ENCODE measurements at regions not wholly inside any gene's neighbourhood (a gene's known extent, or its start where the extent isn't known, plus 50 kb on each side); places are given as distances from the start of the nearest gene placed in this dataset.

DNA sequence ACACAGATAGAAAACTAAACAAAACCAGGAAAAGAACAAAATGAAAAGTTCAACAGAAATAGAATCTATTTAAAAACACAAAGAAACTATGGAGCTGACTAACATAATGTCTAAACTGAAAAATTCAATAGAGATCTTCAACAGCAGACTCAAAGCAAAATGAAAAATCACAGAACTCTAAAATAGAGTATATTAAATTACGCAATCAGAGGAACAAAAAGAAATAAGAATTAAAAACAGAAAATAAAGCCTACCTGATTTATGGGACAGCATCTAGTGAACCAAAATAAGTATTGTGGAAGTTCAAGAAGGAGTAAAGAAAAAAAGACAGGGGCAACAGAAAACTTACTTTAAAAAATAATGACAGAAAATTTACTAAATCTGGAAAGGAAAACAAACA is 152.1 kb upstream of the GALNT5 start:
- Histone ChIP-seq H3K27me3 (replicated peaks; ENCODE audit: insufficient read depth) (no peaks in the 10 kb centered on the region), H3K9me3 (no peaks in the 10 kb centered on the region), H3K4me1 (ENCODE audit: control insufficient read depth in 1 of 2, low read depth in 2 of 2) (no peaks in the 10 kb centered on the region), H3K36me3 (no peaks in the 10 kb centered on the region), H3K27ac (no peak overlapping the region), H3K4me3 (no peak overlapping the region)
- DNase-seq (ENCODE audit: low spot score) = no peak
- ATAC-seq (ENCODE audit: insufficient number of reproducible peaks, low FRiP score, low read depth) = no peak
- TF ChIP-seq, protein P1, sequence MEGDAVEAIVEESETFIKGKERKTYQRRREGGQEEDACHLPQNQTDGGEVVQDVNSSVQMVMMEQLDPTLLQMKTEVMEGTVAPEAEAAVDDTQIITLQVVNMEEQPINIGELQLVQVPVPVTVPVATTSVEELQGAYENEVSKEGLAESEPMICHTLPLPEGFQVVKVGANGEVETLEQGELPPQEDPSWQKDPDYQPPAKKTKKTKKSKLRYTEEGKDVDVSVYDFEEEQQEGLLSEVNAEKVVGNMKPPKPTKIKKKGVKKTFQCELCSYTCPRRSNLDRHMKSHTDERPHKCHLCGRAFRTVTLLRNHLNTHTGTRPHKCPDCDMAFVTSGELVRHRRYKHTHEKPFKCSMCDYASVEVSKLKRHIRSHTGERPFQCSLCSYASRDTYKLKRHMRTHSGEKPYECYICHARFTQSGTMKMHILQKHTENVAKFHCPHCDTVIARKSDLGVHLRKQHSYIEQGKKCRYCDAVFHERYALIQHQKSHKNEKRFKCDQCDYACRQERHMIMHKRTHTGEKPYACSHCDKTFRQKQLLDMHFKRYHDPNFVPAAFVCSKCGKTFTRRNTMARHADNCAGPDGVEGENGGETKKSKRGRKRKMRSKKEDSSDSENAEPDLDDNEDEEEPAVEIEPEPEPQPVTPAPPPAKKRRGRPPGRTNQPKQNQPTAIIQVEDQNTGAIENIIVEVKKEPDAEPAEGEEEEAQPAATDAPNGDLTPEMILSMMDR (IDR thresholded peaks at IDR 0.05) = no peak

DNA sequence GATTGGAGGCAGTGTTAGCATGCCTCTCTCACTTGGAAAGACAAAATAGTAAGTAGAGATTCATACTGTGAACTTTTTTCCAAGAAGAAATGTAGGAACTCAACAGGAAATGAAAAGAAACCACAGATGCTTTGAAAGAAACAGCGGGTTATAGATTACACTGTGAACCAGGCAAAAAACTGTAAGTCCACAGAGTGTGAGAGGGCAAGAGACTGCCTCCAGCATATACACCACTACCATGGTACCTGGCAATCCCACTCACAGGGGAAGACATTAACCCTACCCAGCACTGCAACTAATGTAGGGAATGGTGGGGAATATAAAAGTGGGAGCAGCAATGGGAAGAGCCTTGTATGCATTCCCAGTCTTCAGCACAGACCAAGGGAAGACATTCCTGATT is 150.6 kb upstream of the GALNT5 start:
- no peak for DNase-seq (ENCODE audit: low spot score)
- Histone ChIP-seq H3K27ac (no peak overlapping the region), H3K4me3 (no peak overlapping the region), H3K27me3 (replicated peaks; ENCODE audit: insufficient read depth) (no peaks in the 10 kb centered on the region), H3K9me3 (no peaks in the 10 kb centered on the region), H3K4me1 (ENCODE audit: control insufficient read depth in 1 of 2, low read depth in 2 of 2) (no peaks in the 10 kb centered on the region), H3K36me3 (no peaks in the 10 kb centered on the region)
- TF ChIP-seq, protein P1 (IDR thresholded peaks at IDR 0.05) = no peak
- ATAC-seq (ENCODE audit: insufficient number of reproducible peaks, low FRiP score, low read depth) = no peak

DNA sequence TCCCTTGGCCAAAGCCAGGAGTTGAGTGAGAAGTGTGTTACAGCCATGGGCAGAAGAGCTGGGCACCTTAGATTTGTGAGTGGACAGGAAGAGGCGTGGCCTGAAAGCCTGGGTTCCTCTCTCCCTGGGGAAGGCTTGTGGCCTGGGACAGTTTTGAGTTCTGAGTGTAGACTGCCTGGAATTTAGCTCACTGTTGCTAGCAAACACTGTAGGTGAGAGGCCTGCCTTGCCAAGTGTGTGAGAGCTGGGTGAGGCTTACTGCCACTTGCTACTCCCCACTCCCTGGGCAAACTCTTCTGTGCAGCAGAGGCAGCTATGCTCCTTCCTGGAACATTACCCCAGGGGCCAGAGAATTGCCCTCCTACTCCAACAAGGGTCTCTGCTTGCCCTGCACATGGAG is 150.0 kb upstream of the GALNT5 start:
- Histone ChIP-seq H3K4me3 (no peak overlapping the region), H3K27me3 (replicated peaks; ENCODE audit: insufficient read depth) (no peaks in the 10 kb centered on the region), H3K36me3 (no peaks in the 10 kb centered on the region), H3K27ac (no peak overlapping the region), H3K9me3 (no peaks in the 10 kb centered on the region), H3K4me1 (ENCODE audit: control insufficient read depth in 1 of 2, low read depth in 2 of 2) (no peaks in the 10 kb centered on the region)
- ATAC-seq (ENCODE audit: insufficient number of reproducible peaks, low FRiP score, low read depth) = no peak
- no peak for DNase-seq (ENCODE audit: low spot score)
- TF ChIP-seq, protein P1 (IDR thresholded peaks at IDR 0.05) = no peak

DNA sequence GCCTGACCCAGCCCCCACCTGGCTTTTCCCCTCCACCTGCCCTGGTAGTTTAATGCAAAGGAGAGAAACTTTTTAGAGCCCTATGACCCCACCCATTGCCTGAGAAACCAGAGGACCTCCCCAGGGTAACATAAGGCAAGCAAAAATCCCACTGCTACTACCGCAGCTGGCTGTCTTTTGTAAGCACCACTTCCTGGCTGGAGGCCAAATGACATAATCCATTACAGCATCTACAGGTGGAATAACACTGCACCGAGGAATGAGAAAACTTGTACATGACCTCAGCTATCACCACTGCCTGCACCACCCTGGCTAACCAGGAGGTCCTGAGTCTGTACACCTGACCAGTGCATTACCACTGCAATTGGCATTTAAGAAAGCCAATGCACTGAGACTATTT is 149.6 kb upstream of the GALNT5 start:
- ATAC-seq (ENCODE audit: insufficient number of reproducible peaks, low FRiP score, low read depth) (no peak), DNase-seq (ENCODE audit: low spot score) (no peak)
- no peaks in the 10 kb centered on the region for H3K36me3 ChIP-seq
- H3K4me3 ChIP-seq = no peak overlapping the region
- no peaks in the 10 kb centered on the region for H3K27me3 ChIP-seq (replicated peaks; ENCODE audit: insufficient read depth)
- H3K9me3 ChIP-seq = no peaks in the 10 kb centered on the region
- H3K27ac ChIP-seq = no peak overlapping the region
- no peaks in the 10 kb centered on the region for H3K4me1 ChIP-seq (ENCODE audit: control insufficient read depth in 1 of 2, low read depth in 2 of 2)
- TF ChIP-seq, protein P1 (IDR thresholded peaks at IDR 0.05) = no peak

DNA sequence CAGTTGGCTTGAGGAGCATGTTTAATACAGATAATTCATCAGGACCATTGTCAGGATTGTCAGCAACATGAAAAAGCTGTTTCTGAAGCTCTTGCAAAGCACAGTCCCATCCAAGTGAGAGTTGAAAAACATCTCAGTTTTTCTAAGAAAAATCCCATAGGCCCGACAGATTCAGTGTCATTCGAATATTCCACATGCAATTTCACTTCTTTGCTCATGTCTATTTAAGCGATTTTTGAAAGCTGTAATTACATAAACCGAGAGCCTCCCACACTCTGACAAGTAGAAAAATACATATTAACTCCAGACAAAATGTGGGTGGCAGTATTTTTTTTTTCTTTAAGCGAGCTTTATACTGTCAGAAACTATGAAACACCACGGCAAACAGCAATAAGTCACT is 134.7 kb upstream of the GALNT5 start:
- no peaks in the 10 kb centered on the region for H3K27me3 ChIP-seq (replicated peaks; ENCODE audit: insufficient read depth)
- ATAC-seq (ENCODE audit: insufficient number of reproducible peaks, low FRiP score, low read depth) (no peak), DNase-seq (ENCODE audit: low spot score) (no peak)
- no peaks in the 10 kb centered on the region for H3K36me3 ChIP-seq
- no peak overlapping the region for H3K27ac ChIP-seq
- no peak overlapping the region for H3K4me3 ChIP-seq
- no peaks in the 10 kb centered on the region for H3K4me1 ChIP-seq (ENCODE audit: control insufficient read depth in 1 of 2, low read depth in 2 of 2)
- no peaks in the 10 kb centered on the region for H3K9me3 ChIP-seq
- TF ChIP-seq, protein P1 (IDR thresholded peaks at IDR 0.05) = no peak

All from thoracic aorta (tissue), 2 donors.